GM21529 (cell line): ENCODE measurements at regions not wholly inside any gene's neighbourhood (a gene's known extent, or its start where the extent isn't known, plus 50 kb on each side); places are given as distances from the start of the nearest gene placed in this dataset.

Source experiments
- ATAC-seq: cut with Tn5 transposase; IDR thresholded peaks from one replicate; pipeline ENCODE4 v1.9.1; 2021; ENCODE audit not compliant: unreplicated experiment

GRCh38 chr4:187550256-187550950 lies 445.2 kb upstream of the ZFP42 start:
- ATAC-seq, result no peak

GRCh38 chr4:187552781-187553180 lies 442.8 kb upstream of the ZFP42 start:
- ATAC-seq, result no peak

- ATAC-seq, result no peak
Measured at GRCh38 chr4:187555174-187555573, 440.4 kb upstream of the ZFP42 start.

- ATAC-seq, result no peak
Measured at GRCh38 chr4:187558391-187558790, 437.2 kb upstream of the ZFP42 start.

GRCh38 chr4:187562345-187562744 lies 433.2 kb upstream of the ZFP42 start:
- ATAC-seq, result no peak

- no peak for ATAC-seq
Measured at GRCh38 chr4:187565416-187565815, 430.2 kb upstream of the ZFP42 start.

- ATAC-seq, result no peak
Measured at GRCh38 chr4:187569871-187570270, 425.7 kb upstream of the ZFP42 start.

GRCh38 chr4:187575706-187576105 lies 419.9 kb upstream of the ZFP42 start:
- no peak for ATAC-seq

- no peak for ATAC-seq
Measured at GRCh38 chr4:187576751-187577150, 418.8 kb upstream of the ZFP42 start.

GRCh38 chr4:187577941-187578480 lies 417.6 kb upstream of the ZFP42 start:
- no peak for ATAC-seq

- ATAC-seq, result no peak
Measured at GRCh38 chr4:187586892-187587291, 408.7 kb upstream of the ZFP42 start.

- ATAC-seq, result no peak
Measured at GRCh38 chr4:187598196-187598595, 397.4 kb upstream of the ZFP42 start.

- ATAC-seq, result no peak
Measured at GRCh38 chr4:187602339-187603092, 393.1 kb upstream of the ZFP42 start.

- ATAC-seq, result no peak
Measured at GRCh38 chr4:187603093-187604025, 392.2 kb upstream of the ZFP42 start.

- no peak for ATAC-seq
Measured at GRCh38 chr4:187604984-187605383, 390.6 kb upstream of the ZFP42 start.

GRCh38 chr4:187606581-187606980 lies 389.0 kb upstream of the ZFP42 start:
- ATAC-seq, result no peak

- no peak for ATAC-seq
Measured at GRCh38 chr4:187608001-187608421, 387.6 kb upstream of the ZFP42 start.

GRCh38 chr4:187612301-187612700 lies 383.3 kb upstream of the ZFP42 start:
- no peak for ATAC-seq

GRCh38 chr4:187613089-187613839 lies 382.3 kb upstream of the ZFP42 start:
- ATAC-seq, result no peak

GRCh38 chr4:187615972-187616371 lies 379.6 kb upstream of the ZFP42 start:
- ATAC-seq, result no peak
